A549 (cell line): ENCODE measurements at regions not wholly inside any gene's neighbourhood (a gene's known extent, or its start where the extent isn't known, plus 50 kb on each side); places are given as distances from the start of the nearest gene placed in this dataset.

ENCODE experiments used
- POLR2A ChIP-seq: IDR thresholded peaks from 2 replicates; pipeline ENCODE4 v1.6.1; 2012; ENCODE audit warnings: mild to moderate bottlenecking, low read length
- ZFP36 ChIP-seq: fragments of 450-650 bp; IDR thresholded peaks from 2 replicates; pipeline ENCODE4 v1.6.1; 2014; ENCODE audit warnings: borderline replicate concordance; ENCODE audit not compliant: partially characterized antibody

DNA sequence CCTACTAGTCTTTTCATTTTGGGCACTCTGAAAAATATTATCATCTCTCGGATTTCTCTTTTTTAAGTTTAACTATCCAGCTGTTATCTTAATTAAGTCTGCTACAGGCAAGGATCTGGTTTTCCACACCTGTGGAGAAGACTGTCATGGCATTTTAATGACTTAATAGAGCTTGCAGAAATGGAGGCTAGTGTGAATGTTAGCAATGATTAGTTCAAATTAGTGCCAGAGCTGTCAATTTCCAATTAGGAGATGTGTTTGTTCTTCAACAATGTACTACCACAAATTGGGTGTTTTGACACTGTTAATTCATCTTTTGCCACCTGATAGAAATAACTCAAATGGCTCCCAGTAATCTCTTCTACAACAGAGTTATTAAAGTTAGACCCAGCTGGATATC lies 2023.0 kb upstream of the CDH9 start:
- no peak for TF ChIP-seq ZFP36
- TF ChIP-seq POLR2A, result no peak
